ENCODE measurements at regions not wholly inside any gene's neighbourhood (a gene's known extent, or its start where the extent isn't known, plus 50 kb on each side); places are given as distances from the start of the nearest gene placed in this dataset.
A peak's percentile ranks its signal among the peaks of the same experiment; 100 is the strongest.

DNA sequence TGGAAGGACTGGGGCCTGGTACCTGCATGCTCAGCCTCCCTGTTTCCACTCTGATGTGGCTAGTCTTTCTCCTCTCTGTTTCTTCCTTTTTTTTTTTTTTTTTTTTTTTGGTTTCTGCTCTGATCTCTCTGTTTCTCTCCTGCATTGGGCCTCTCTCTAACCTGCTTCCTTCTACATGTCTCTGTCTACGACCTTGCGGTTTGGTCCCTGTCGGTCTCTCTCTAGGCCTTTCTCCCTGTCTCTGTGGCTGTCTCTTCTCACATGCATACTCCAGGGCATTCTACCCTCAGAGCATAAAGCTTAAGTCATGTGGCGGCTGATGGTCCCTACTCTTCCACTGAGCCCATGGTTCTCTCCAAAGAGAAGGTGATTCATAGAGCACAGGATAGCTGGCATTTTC lies 1096.6 kb downstream of the BCL11B start:
- Mint-ChIP-seq H3K27ac (peak overlapping the region; percentile 92), H3K9me3 (no peaks in the 10 kb centered on the region), H3K4me3 (peak overlapping the region; percentile 76 to 78), H3K27me3 (ENCODE audit: low read depth) (no peaks in the 10 kb centered on the region), H3K4me1 (ENCODE audit: low read depth) (peaks cover 100% of the 10 kb centered on the region), H3K36me3 (ENCODE audit: insufficient read depth in 2 of 2) (peaks cover 0 to 2% of the 10 kb centered on the region in 2 donors)
- DNase-seq (peak in 1 of 2 donors; percentile 29), ATAC-seq (replicated peaks in 1 of 2) (no peak)

DNA sequence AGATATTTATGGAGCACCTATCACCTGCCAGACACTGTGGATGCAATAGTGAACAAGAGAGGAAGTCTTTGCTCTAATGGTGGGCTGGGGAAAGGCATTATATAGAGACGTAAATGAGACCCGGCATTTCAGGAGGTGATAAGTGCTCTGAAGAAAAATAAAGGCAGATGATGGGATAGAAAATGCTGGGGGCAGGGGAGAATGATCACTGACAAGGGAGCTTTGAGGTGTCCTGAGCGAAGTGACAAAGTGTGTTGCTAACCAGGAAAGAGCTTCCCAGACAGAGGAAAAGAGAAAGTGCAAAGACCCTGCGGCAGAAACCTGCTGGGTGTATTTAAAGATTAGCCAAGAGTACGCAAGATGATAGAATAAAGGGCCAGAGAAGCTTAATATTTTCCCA lies 1096.1 kb downstream of the BCL11B start:
- no peak for ATAC-seq (replicated peaks in 1 of 2)
- Mint-ChIP-seq H3K4me3 (peak overlapping the region; percentile 76 to 78), H3K4me1 (ENCODE audit: low read depth) (peaks cover 100% of the 10 kb centered on the region), H3K27me3 (ENCODE audit: low read depth) (no peaks in the 10 kb centered on the region), H3K9me3 (no peaks in the 10 kb centered on the region), H3K27ac (peak overlapping the region; percentile 92), H3K36me3 (ENCODE audit: insufficient read depth in 2 of 2) (peaks cover 0 to 2% of the 10 kb centered on the region in 2 donors)
- no peak for DNase-seq

GRCh38 chr14:98176892-98177291 lies 1095.1 kb downstream of the BCL11B start:
- H3K4me1 Mint-ChIP-seq (ENCODE audit: low read depth), result peaks cover 100% of the 10 kb centered on the region
- DNase-seq (peak in 1 of 2 donors; percentile 48), ATAC-seq (replicated peaks in 1 of 2) (peak; percentile 43 to 44)
- H3K4me3 Mint-ChIP-seq, result peak overlapping the region; percentile 76 to 78
- no peaks in the 10 kb centered on the region for H3K9me3 Mint-ChIP-seq
- H3K27ac Mint-ChIP-seq, result peak overlapping the region; percentile 92
- H3K36me3 Mint-ChIP-seq (ENCODE audit: insufficient read depth in 2 of 2), result peaks cover 0 to 2% of the 10 kb centered on the region in 2 donors
- no peaks in the 10 kb centered on the region for H3K27me3 Mint-ChIP-seq (ENCODE audit: low read depth)

- H3K4me3 Mint-ChIP-seq, result peak overlapping the region; percentile 76 to 78
- H3K36me3 Mint-ChIP-seq (ENCODE audit: insufficient read depth in 2 of 2), result peaks cover 0 to 2% of the 10 kb centered on the region in 2 donors
- peak overlapping the region; percentile 92 for H3K27ac Mint-ChIP-seq
- no peaks in the 10 kb centered on the region for H3K27me3 Mint-ChIP-seq (ENCODE audit: low read depth)
- peaks cover 100% of the 10 kb centered on the region for H3K4me1 Mint-ChIP-seq (ENCODE audit: low read depth)
- no peaks in the 10 kb centered on the region for H3K9me3 Mint-ChIP-seq
- DNase-seq (peak; percentile 84 to 89), ATAC-seq (replicated peaks in 1 of 2) (peak; percentile 76 to 82)
Observed at GRCh38 chr14:98177551-98177950, 1094.4 kb downstream of the BCL11B start.

- H3K4me3 Mint-ChIP-seq, result peak overlapping the region; percentile 60 to 73
- ATAC-seq (replicated peaks in 1 of 2) (no peak), DNase-seq (no peak)
- H3K27ac Mint-ChIP-seq, result peak overlapping the region; percentile 98
- H3K27me3 Mint-ChIP-seq (ENCODE audit: low read depth), result no peaks in the 10 kb centered on the region
- peaks cover 0 to 4% of the 10 kb centered on the region in 2 donors for H3K36me3 Mint-ChIP-seq (ENCODE audit: insufficient read depth in 2 of 2)
- H3K9me3 Mint-ChIP-seq, result peaks cover 0 to 3% of the 10 kb centered on the region in 2 donors
- H3K4me1 Mint-ChIP-seq (ENCODE audit: low read depth), result peaks cover 100% of the 10 kb centered on the region
Observed at GRCh38 chr14:98181241-98181640, 1090.8 kb downstream of the BCL11B start.

DNA sequence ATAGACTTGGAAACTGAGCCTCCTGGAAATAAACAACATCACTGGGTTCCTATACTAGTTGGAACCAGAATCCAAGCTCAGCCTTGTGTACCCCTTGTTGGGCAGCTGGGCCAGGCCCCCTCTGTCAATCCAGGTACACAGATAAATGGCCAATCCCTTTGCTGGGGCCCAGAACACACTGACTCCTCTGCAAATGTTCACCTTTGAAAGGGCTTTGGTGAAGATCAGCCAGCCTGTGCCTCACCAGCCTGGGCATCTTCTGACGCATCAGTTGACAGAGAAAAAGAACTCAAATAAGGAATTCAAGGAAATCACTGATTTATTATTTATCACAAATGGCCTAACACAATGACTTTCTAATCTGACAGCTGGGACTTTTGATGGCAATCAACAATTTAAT lies 1090.2 kb downstream of the BCL11B start:
- Mint-ChIP-seq H3K4me1 (ENCODE audit: low read depth) (peaks cover 100% of the 10 kb centered on the region), H3K36me3 (ENCODE audit: insufficient read depth in 2 of 2) (peaks cover 0 to 4% of the 10 kb centered on the region in 2 donors), H3K27ac (peak overlapping the region; percentile 98), H3K9me3 (peaks cover 0 to 3% of the 10 kb centered on the region in 2 donors), H3K4me3 (peak overlapping the region; percentile 55 to 73), H3K27me3 (ENCODE audit: low read depth) (no peaks in the 10 kb centered on the region)
- DNase-seq (no peak), ATAC-seq (replicated peaks in 1 of 2) (no peak)

- Mint-ChIP-seq H3K4me3 (peak overlapping the region; percentile 55 to 73), H3K4me1 (ENCODE audit: low read depth) (peaks cover 100% of the 10 kb centered on the region), H3K27me3 (ENCODE audit: low read depth) (no peaks in the 10 kb centered on the region), H3K9me3 (peaks cover 0 to 3% of the 10 kb centered on the region in 2 donors), H3K27ac (peak overlapping the region; percentile 98), H3K36me3 (ENCODE audit: insufficient read depth in 2 of 2) (peaks cover 0 to 4% of the 10 kb centered on the region in 2 donors)
- DNase-seq (peak; percentile 80), ATAC-seq (replicated peaks in 1 of 2) (peak; percentile 76 to 84)
Observed at GRCh38 chr14:98182393-98183055, 1089.5 kb downstream of the BCL11B start.

GRCh38 chr14:98183556-98183955 lies 1088.4 kb downstream of the BCL11B start:
- DNase-seq, result no peak
- Mint-ChIP-seq H3K4me3 (peak overlapping the region; percentile 55 to 73), H3K27me3 (ENCODE audit: low read depth) (no peaks in the 10 kb centered on the region), H3K27ac (peak overlapping the region; percentile 98), H3K36me3 (ENCODE audit: insufficient read depth in 2 of 2) (peaks cover 0 to 4% of the 10 kb centered on the region in 2 donors), H3K4me1 (ENCODE audit: low read depth) (peaks cover 100% of the 10 kb centered on the region), H3K9me3 (peaks cover 0 to 3% of the 10 kb centered on the region in 2 donors)
- ATAC-seq (replicated peaks in 1 of 2), result no peak

DNA sequence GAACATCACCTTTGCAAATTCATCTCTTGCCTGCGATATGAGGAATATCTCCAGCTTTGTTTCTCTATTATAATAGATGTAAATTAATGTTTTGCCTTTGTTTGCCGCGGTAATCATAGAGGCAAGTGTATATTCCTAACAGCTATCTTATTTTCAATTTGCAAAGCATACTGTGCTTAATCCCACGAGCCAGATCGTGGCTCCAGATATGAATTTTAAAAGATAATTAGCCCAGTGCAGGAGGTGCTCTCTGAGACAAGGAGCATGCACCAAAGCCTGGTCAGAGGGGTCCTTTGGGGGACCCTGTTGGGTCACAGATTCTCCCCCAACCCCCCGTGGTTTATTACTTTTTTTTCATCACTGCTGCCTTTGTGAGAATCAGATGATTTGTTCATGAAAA lies 1087.5 kb downstream of the BCL11B start:
- Mint-ChIP-seq H3K4me3 (peak overlapping the region; percentile 55 to 73), H3K4me1 (ENCODE audit: low read depth) (peaks cover 100% of the 10 kb centered on the region), H3K36me3 (ENCODE audit: insufficient read depth in 2 of 2) (peaks cover 0 to 3% of the 10 kb centered on the region in 2 donors), H3K9me3 (peaks cover 0 to 3% of the 10 kb centered on the region in 2 donors), H3K27me3 (ENCODE audit: low read depth) (no peaks in the 10 kb centered on the region), H3K27ac (peak overlapping the region; percentile 98)
- ATAC-seq (replicated peaks in 1 of 2) (no peak), DNase-seq (no peak)

DNA sequence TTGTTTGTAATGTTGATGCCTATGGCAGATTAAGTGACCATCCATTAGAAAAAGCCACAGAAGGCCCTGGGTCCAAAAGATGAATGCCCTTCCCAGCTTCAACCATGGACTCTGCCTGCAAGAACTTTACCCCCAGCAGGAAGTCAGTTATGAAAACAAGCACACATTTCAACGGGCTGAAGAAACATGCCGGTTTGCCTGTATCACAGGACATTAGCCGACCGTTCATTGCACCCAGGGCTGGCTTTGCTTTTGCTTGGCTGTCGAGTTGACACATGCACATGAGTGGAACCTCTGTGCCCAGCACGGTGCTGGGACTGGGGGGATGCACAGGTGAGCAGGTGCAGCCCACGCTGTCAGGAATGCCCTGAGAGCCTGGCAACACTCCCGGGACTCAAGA lies 1087.0 kb downstream of the BCL11B start:
- H3K36me3 Mint-ChIP-seq (ENCODE audit: insufficient read depth in 2 of 2), result peaks cover 0 to 2% of the 10 kb centered on the region in 2 donors
- H3K27ac Mint-ChIP-seq, result peak overlapping the region; percentile 98
- DNase-seq (no peak), ATAC-seq (replicated peaks in 1 of 2) (no peak)
- H3K4me1 Mint-ChIP-seq (ENCODE audit: low read depth), result peaks cover 100% of the 10 kb centered on the region
- no peaks in the 10 kb centered on the region for H3K27me3 Mint-ChIP-seq (ENCODE audit: low read depth)
- H3K4me3 Mint-ChIP-seq, result peak overlapping the region; percentile 55 to 73
- H3K9me3 Mint-ChIP-seq, result peaks cover 0 to 3% of the 10 kb centered on the region in 2 donors

DNA sequence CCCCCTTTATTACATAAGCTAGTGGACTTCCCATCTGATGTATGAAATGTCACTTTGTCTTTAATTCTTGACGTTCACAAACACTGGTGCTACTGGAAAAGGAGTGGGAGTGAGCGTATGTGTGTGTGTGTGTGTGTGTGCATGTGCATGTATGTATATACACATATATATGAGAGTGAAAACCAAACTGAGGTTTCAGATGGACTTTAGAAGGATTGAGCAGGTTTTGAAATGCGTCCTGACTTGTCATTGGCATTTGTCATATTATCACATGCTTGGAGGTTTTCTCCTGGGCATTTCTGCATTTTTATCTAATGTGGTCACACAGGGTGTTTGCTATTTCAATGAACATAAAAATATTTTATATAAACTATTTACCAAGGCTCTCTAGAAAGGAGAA lies 1085.9 kb downstream of the BCL11B start:
- peaks cover 3 to 5% of the 10 kb centered on the region in 2 donors for H3K9me3 Mint-ChIP-seq
- H3K4me3 Mint-ChIP-seq, result peak overlapping the region; percentile 55 to 73
- no peaks in the 10 kb centered on the region for H3K27me3 Mint-ChIP-seq (ENCODE audit: low read depth)
- peaks cover 100% of the 10 kb centered on the region for H3K4me1 Mint-ChIP-seq (ENCODE audit: low read depth)
- peak overlapping the region; percentile 98 for H3K27ac Mint-ChIP-seq
- DNase-seq, result no peak
- H3K36me3 Mint-ChIP-seq (ENCODE audit: insufficient read depth in 2 of 2), result peaks cover 4% of the 10 kb centered on the region in 2 donors
- ATAC-seq (replicated peaks in 1 of 2), result no peak

DNA sequence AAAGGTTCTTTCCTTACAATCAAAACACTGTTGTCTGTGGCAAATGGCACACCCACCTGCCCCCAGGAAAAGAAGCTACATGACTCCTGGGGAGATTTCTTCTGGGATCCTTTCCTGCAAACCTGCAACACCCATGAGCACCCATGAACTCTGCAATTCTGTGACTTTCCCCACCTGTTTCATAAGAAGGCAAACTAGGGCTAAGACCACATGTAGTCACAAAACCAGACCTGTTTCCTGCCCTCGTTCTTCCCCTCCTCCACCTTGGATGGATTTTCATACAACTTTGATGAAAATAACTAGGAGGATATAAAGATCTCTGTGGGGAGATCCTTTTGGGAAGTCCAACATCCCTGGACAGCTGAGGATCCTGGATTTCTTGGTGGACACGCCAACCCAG lies 1084.7 kb downstream of the BCL11B start:
- peak overlapping the region; percentile 98 for H3K27ac Mint-ChIP-seq

DNA sequence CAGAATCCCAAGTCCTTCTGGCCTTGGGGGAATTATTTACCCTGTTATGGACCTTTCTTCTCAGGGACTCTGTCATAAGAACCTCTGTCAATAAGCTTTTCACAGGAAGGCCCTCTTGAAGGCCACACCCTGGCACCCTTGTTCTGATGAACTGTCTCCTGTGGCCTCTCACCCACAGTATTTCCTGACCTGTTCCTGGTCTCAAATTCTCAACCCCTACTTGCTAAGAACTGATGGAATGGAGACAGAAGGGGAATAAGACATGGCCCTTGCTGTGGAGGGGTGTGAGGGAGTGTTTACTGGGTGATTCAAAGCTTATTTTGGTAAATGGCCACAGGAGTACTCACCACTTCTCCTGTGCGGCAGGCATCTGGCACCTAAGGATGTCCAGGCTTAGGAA lies 1082.9 kb downstream of the BCL11B start:
- H3K27ac Mint-ChIP-seq, result peak overlapping the region; percentile 98
- H3K4me1 Mint-ChIP-seq (ENCODE audit: low read depth), result peaks cover 98% of the 10 kb centered on the region
- ATAC-seq (replicated peaks in 1 of 2) (peak; percentile 61 to 68), DNase-seq (peak; percentile 58 to 64)
- peaks cover 2 to 3% of the 10 kb centered on the region in 2 donors for H3K9me3 Mint-ChIP-seq
- no peaks in the 10 kb centered on the region for H3K27me3 Mint-ChIP-seq (ENCODE audit: low read depth)
- H3K4me3 Mint-ChIP-seq, result peak overlapping the region; percentile 74 to 81
- peaks cover 4% of the 10 kb centered on the region in 2 donors for H3K36me3 Mint-ChIP-seq (ENCODE audit: insufficient read depth in 2 of 2)

More for the DNA sequence above, 1084.7 kb downstream of the BCL11B start:
- ATAC-seq (replicated peaks in 1 of 2), result no peak
- Mint-ChIP-seq H3K9me3 (peaks cover 3 to 5% of the 10 kb centered on the region in 2 donors), H3K4me1 (ENCODE audit: low read depth) (peaks cover 100% of the 10 kb centered on the region), H3K36me3 (ENCODE audit: insufficient read depth in 2 of 2) (peaks cover 4% of the 10 kb centered on the region in 2 donors), H3K27me3 (ENCODE audit: low read depth) (no peaks in the 10 kb centered on the region), H3K4me3 (peak overlapping the region; percentile 74 to 81)
- no peak for DNase-seq
